SK-N-MC (cell line): ENCODE measurements at regions not wholly inside any gene's neighbourhood (a gene's known extent, or its start where the extent isn't known, plus 50 kb on each side); places are given as distances from the start of the nearest gene placed in this dataset.

Source experiments
- EZH2 ChIP-seq: fragments of 200-600 bp; sonication (generic); IDR thresholded peaks from one replicate; pipeline ENCODE4 v1.6.1; 2017; ENCODE audit warnings: antibody characterized with exemption
- POLR2AphosphoS5 ChIP-seq: IDR thresholded peaks from 2 replicates; pipeline ENCODE4 v1.6.1; 2012; ENCODE audit warnings: mild to moderate bottlenecking, low read depth, low read length, borderline replicate concordance

DNA sequence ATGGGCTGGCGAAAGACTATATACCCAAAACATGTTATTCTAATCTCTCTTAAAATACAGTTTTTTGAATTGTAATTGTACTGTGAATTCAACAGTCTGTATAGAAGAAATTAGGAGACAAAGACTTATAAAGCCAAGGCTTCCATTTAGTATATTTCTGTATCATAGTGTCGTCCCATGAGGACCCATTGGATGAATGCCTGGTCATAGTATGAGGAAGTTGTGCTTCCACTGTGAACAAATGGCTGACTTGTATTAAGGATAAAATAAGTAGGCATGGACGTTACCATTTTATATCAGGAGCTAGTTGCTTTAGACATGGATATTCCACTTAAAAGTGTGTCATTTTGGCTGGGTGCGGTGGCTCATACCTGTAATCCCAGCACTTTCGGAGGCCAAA is 55.9 kb upstream of the NAV3 start:
- no peak for TF ChIP-seq POLR2AphosphoS5
- TF ChIP-seq EZH2: no peak
